GM23248 (cell line): ENCODE measurements at regions not wholly inside any gene's neighbourhood (a gene's known extent, or its start where the extent isn't known, plus 50 kb on each side); places are given as distances from the start of the nearest gene placed in this dataset.

Experiments used
- EZH2 ChIP-seq: fragments of 200-600 bp; sonication (generic); IDR thresholded peaks from 2 replicates; pipeline ENCODE4 v1.6.1; 2018; ENCODE audit warnings: antibody characterized with exemption, mild to moderate bottlenecking; ENCODE audit not compliant: insufficient read depth, poor library complexity, severe bottlenecking
- EZH2phosphoT487 ChIP-seq: fragments of 200-600 bp; sonication (generic); IDR thresholded peaks from 2 replicates; pipeline ENCODE4 v1.6.1; 2018; ENCODE audit warnings: antibody characterized with exemption, moderate library complexity, mild to moderate bottlenecking, low read depth; ENCODE audit not compliant: insufficient read depth

GRCh38 chr10:83083831-83084230 lies 1055.5 kb upstream of the GHITM start:
- TF ChIP-seq EZH2, result no peak
- TF ChIP-seq EZH2phosphoT487, result no peak
